ENCODE measurements at regions not wholly inside any gene's neighbourhood (a gene's known extent, or its start where the extent isn't known, plus 50 kb on each side); places are given as distances from the start of the nearest gene placed in this dataset.

DNA sequence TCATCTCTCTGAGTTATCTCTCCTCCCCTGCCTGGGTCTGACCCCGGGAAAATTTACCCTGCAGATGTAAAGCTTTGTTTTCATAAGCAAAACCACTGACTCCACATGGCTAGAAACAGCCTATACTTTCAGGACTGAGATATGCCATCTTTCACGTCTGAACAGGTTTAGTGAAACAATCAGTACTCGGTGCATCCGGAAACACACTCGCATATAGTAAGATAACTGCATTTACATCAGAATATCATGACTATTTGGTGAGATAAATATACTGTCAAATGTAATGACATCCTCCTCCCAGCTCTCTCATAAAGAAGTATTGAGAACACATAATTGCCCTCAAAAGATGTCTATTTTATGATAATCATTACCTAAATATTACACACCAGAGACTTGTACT is 172.8 kb downstream of the EFNB2 start:
- TF ChIP-seq, protein P1, sequence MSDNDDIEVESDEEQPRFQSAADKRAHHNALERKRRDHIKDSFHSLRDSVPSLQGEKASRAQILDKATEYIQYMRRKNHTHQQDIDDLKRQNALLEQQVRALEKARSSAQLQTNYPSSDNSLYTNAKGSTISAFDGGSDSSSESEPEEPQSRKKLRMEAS (IDR thresholded peaks at IDR 0.05), result no peak
- TF ChIP-seq, protein P2, sequence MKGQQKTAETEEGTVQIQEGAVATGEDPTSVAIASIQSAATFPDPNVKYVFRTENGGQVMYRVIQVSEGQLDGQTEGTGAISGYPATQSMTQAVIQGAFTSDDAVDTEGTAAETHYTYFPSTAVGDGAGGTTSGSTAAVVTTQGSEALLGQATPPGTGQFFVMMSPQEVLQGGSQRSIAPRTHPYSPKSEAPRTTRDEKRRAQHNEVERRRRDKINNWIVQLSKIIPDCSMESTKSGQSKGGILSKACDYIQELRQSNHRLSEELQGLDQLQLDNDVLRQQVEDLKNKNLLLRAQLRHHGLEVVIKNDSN (IDR thresholded peaks at IDR 0.05), result no peak
- TF ChIP-seq CREB1 (IDR thresholded peaks at IDR 0.05; ENCODE audit: low read depth) (no peak), FOXM1 (IDR thresholded peaks at IDR 0.05; ENCODE audit: borderline replicate concordance, low read depth) (no peak), TCF12 (IDR thresholded peaks at IDR 0.05; ENCODE audit: low read depth) (no peak)

- TF ChIP-seq TCF12 (IDR thresholded peaks at IDR 0.05; ENCODE audit: low read depth), result no peak
- TF ChIP-seq CREB1 (IDR thresholded peaks at IDR 0.05; ENCODE audit: low read depth), result no peak
- TF ChIP-seq NFIC (IDR thresholded peaks at IDR 0.05), result no peak
- TF ChIP-seq EP300 (IDR thresholded peaks at IDR 0.05; ENCODE audit: borderline replicate concordance), result no peak
- no peak for TF ChIP-seq YY1 (IDR thresholded peaks at IDR 0.05; ENCODE audit: low read depth)
- TF ChIP-seq, protein P2 (IDR thresholded peaks at IDR 0.05), result no peak
These were observed 173.8 kb downstream of the EFNB2 start for GRCh38 chr13:106361621-106362020.

DNA sequence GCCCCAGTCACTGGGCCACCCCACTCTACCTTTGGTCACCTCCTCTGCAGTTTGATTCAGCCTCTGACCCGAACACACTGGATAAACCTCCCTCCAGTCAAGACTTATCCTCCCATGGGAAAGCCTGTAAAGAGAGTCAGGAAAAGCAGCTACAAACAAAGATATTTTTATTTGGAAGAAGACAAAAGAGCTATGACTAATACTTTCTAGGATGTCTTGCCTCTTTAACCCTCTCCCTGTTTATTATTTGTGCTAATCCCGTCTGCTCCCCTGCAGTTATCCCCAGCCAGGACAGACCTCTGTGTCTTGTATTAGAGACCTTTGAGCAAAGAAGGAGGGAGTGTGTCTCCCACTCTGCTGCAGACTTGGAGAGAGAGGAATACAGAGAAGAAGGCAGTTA is 178.3 kb downstream of the EFNB2 start:
- no peak for TF ChIP-seq NFIC (IDR thresholded peaks at IDR 0.05)
- TF ChIP-seq, protein P1 (IDR thresholded peaks at IDR 0.05), result no peak
- no peak for TF ChIP-seq TEAD4 (IDR thresholded peaks at IDR 0.05)
- TF ChIP-seq, protein P3, sequence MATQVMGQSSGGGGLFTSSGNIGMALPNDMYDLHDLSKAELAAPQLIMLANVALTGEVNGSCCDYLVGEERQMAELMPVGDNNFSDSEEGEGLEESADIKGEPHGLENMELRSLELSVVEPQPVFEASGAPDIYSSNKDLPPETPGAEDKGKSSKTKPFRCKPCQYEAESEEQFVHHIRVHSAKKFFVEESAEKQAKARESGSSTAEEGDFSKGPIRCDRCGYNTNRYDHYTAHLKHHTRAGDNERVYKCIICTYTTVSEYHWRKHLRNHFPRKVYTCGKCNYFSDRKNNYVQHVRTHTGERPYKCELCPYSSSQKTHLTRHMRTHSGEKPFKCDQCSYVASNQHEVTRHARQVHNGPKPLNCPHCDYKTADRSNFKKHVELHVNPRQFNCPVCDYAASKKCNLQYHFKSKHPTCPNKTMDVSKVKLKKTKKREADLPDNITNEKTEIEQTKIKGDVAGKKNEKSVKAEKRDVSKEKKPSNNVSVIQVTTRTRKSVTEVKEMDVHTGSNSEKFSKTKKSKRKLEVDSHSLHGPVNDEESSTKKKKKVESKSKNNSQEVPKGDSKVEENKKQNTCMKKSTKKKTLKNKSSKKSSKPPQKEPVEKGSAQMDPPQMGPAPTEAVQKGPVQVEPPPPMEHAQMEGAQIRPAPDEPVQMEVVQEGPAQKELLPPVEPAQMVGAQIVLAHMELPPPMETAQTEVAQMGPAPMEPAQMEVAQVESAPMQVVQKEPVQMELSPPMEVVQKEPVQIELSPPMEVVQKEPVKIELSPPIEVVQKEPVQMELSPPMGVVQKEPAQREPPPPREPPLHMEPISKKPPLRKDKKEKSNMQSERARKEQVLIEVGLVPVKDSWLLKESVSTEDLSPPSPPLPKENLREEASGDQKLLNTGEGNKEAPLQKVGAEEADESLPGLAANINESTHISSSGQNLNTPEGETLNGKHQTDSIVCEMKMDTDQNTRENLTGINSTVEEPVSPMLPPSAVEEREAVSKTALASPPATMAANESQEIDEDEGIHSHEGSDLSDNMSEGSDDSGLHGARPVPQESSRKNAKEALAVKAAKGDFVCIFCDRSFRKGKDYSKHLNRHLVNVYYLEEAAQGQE (IDR thresholded peaks at IDR 0.05; ENCODE audit: low read depth), result no peak
- TF ChIP-seq EGR1 (IDR thresholded peaks at IDR 0.05), result no peak
- no peak for TF ChIP-seq TAF1 (IDR thresholded peaks at IDR 0.05; ENCODE audit: low read depth)
- no peak for TF ChIP-seq TCF12 (IDR thresholded peaks at IDR 0.05; ENCODE audit: low read depth)
- TF ChIP-seq CEBPB (IDR thresholded peaks at IDR 0.05), result no peak
- no peak for TF ChIP-seq CREB1 (IDR thresholded peaks at IDR 0.05; ENCODE audit: low read depth)
- no peak for TF ChIP-seq EP300 (IDR thresholded peaks at IDR 0.05; ENCODE audit: borderline replicate concordance)
- no peak for TF ChIP-seq YY1 (IDR thresholded peaks at IDR 0.05; ENCODE audit: low read depth)
- TF ChIP-seq, protein P2 (IDR thresholded peaks at IDR 0.05), result no peak
- TF ChIP-seq RAD21 (IDR thresholded peaks at IDR 0.05; ENCODE audit: low read depth), result no peak
- TF ChIP-seq ZBTB7A (IDR thresholded peaks at IDR 0.05; ENCODE audit: low read depth), result no peak
- TF ChIP-seq FOXM1 (IDR thresholded peaks at IDR 0.05; ENCODE audit: borderline replicate concordance, low read depth), result no peak

DNA sequence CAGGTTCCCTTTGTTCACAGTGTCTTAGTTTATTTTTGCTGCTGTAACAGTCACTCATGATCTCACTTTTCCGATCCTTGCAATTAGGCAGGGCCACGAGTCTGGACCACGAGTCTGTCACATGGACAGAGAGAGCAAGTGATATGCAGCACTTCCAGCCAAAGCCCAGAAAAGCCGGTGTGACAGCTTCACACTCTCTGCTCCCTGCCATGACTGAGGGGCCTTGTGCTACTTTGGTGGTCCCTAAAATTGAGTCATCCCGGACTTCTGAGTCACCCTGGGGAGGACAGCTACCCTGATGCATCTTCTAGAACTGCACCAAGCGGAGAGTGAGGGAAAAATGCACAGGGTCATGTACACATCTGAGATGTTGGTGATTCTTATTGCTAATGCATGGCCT is 179.6 kb downstream of the EFNB2 start:
- TF ChIP-seq YY1 (IDR thresholded peaks at IDR 0.05; ENCODE audit: low read depth) (no peak), CEBPB (IDR thresholded peaks at IDR 0.05) (no peak), CREB1 (IDR thresholded peaks at IDR 0.05; ENCODE audit: low read depth) (no peak), ZBTB7A (IDR thresholded peaks at IDR 0.05; ENCODE audit: low read depth) (no peak), TAF1 (IDR thresholded peaks at IDR 0.05; ENCODE audit: low read depth) (no peak), NFIC (IDR thresholded peaks at IDR 0.05) (no peak), RAD21 (IDR thresholded peaks at IDR 0.05; ENCODE audit: low read depth) (no peak), TEAD4 (IDR thresholded peaks at IDR 0.05) (no peak), TCF12 (IDR thresholded peaks at IDR 0.05; ENCODE audit: low read depth) (no peak), EP300 (IDR thresholded peaks at IDR 0.05; ENCODE audit: borderline replicate concordance) (no peak), FOXM1 (IDR thresholded peaks at IDR 0.05; ENCODE audit: borderline replicate concordance, low read depth) (no peak), EGR1 (IDR thresholded peaks at IDR 0.05) (no peak)
- TF ChIP-seq, protein P3 (IDR thresholded peaks at IDR 0.05; ENCODE audit: low read depth), result no peak
- TF ChIP-seq, protein P1 (IDR thresholded peaks at IDR 0.05), result no peak
- TF ChIP-seq, protein P2 (IDR thresholded peaks at IDR 0.05), result no peak

DNA sequence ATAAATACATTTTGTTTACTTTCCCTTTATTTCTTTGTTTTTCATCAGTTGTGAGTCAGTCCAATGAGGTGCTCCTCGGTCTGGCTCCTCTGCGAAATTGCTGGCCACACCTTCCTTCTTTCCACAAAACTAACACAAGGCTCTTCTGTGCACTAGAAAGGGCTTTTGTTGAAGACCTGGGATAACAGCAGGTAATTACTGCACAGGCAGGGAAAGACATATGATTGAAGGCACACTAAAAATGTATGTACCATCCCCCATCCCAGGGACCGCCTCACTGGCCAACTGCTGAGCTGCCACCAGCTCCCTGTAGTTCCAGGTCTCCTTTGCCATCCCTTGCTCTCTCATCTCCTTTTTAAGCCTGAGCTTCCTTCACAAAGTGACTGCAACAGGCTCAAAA is 180.5 kb downstream of the EFNB2 start:
- no peak for TF ChIP-seq TEAD4 (IDR thresholded peaks at IDR 0.05)
- no peak for TF ChIP-seq CREB1 (IDR thresholded peaks at IDR 0.05; ENCODE audit: low read depth)
- TF ChIP-seq TAF1 (IDR thresholded peaks at IDR 0.05; ENCODE audit: low read depth), result no peak
- no peak for TF ChIP-seq EGR1 (IDR thresholded peaks at IDR 0.05)
- TF ChIP-seq CEBPB (IDR thresholded peaks at IDR 0.05), result no peak
- TF ChIP-seq FOXM1 (IDR thresholded peaks at IDR 0.05; ENCODE audit: borderline replicate concordance, low read depth), result no peak
